Large intestine (tissue), 3 donors: ENCODE measurements at regions not wholly inside any gene's neighbourhood (a gene's known extent, or its start where the extent isn't known, plus 50 kb on each side); places are given as distances from the start of the nearest gene placed in this dataset.
"Not testable (repeated sequence)": the region's sequence is repeated elsewhere in the genome, so short reads cannot be mapped to it uniquely, and the experiment has no call there.

Source experiments
- DNase-seq, 2 donors: peaks; one replicate each; pipeline versions ENCODE4 v3.0.0 to v3.0.0-alpha.2; 2013
- H3K27ac ChIP-seq: one replicate; pipeline ENCODE4 v1.5.1; 2013; ENCODE audit warnings: low read length
- H3K27me3 ChIP-seq: 2 replicates; pipeline ENCODE4 v1.6.1; 2013; ENCODE audit warnings: low read length; ENCODE audit not compliant: control insufficient read depth, insufficient read depth
- H3K36me3 ChIP-seq: 2 replicates; pipeline ENCODE4 v1.6.1; 2013; ENCODE audit warnings: low read length; ENCODE audit not compliant: control insufficient read depth, insufficient read depth
- H3K4me1 ChIP-seq: one replicate; pipeline ENCODE4 v1.6.1; 2013; ENCODE audit warnings: low read length; ENCODE audit not compliant: control insufficient read depth, insufficient read depth
- H3K4me3 ChIP-seq: one replicate; pipeline ENCODE4 v1.5.1; 2013; ENCODE audit warnings: low read length
- H3K9me3 ChIP-seq: one replicate; pipeline ENCODE4 v1.6.1; 2013; ENCODE audit warnings: mild to moderate bottlenecking, low read depth, low read length, moderate library complexity; ENCODE audit not compliant: control insufficient read depth
- WGBS: methylation state at CpG from one replicate; pipeline ENCODE4 v1.1.5; 2013; ENCODE audit warnings: low lambda C conversion rate; ENCODE audit not compliant: insufficient coverage; 5-methylcytosine and 5-hydroxymethylcytosine counted together

GRCh38 chr2:176569574-176569973 is 300.3 kb downstream of the MTX2 start:
- Histone ChIP-seq H3K36me3 (no peaks in the 10 kb centered on the region), H3K9me3 (no peaks in the 10 kb centered on the region), H3K4me1 (no peaks in the 10 kb centered on the region), H3K27me3 (peaks cover 26% of the 10 kb centered on the region), H3K27ac (no peak overlapping the region), H3K4me3 (no peak overlapping the region)
- no peak for DNase-seq
- WGBS = no CpG with 5 or more reads among the region's 3 CpGs

DNA sequence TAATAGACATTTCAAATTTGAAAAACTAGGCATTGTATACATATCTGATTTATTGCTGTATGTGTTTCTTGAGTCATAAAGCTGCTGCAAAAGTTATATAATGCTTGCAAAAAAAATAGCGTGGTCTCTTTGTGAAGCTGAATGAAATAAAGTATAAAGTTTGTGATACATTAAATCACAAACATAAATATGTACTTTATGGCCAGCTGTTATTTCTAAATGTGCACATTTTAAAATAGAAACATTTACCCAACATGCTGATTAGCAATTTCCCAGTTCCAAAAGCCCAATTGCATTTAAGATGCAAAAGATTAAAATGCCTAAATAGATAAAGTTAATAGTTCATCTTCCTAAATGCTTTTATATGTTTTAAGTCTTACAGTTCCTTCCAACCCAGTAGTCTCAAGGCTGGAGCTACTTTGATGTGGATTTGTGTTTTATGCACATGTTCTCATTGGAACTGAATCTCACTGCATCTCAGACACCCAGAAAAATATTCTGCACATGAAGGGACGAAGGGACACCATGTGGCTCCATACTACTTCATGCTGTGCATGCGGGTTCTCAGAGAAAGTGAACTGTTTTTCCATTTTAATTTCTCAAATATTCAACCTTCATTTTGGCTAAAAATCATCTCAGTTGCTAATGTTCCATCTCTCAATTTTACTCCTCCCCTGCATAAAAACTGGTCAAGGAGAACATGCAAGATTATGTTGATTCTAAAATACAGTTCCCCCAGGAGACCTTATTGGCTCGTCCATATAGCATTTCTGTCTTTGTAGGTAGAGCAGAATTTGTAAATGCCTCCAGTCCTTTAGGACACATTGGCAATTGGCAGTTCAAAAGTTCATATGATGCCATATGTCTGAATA is 304.6 kb downstream of the MTX2 start:
- Histone ChIP-seq H3K4me3 (no peak overlapping the region), H3K36me3 (no peaks in the 10 kb centered on the region), H3K4me1 (no peaks in the 10 kb centered on the region), H3K9me3 (no peaks in the 10 kb centered on the region), H3K27me3 (peaks cover 11% of the 10 kb centered on the region), H3K27ac (no peak overlapping the region)
- WGBS = 100% methylated on average over 1 of the region's 4 CpGs
- DNase-seq = no peak

DNA sequence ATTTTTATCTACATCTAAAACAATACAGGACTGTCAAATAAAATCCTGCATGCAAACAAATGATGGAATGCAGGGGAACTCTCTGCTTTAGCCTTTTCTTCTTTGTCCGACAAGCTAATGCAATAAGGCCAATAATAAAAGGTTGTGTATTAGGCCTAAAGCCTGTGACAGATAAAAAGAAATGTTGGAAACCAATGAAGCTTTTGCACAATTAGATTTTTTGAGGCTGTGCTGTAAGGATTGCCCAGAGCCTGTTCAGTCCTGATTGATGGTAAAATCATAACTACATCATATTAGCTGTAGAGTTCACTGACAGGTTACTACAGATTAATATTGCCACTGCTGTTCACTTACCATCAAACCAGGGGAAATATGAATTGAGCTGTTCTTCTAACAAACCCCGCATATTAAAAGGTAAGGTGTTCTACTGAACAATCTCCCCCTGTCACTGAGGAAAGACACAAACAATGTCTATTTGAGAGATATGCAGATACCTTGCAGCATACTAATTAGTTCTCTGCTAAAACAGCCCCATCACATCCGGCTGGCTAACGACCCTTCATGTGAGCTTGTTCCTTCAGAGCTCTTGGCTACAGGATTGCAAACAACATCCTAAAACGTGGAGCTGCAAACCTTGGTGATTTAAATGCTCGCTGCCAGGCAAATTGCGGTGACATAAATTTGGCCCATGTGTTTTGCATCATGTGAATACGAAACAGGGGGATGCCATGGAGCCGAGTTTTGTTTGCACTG is 305.4 kb downstream of the MTX2 start:
- Histone ChIP-seq H3K27me3 (peaks cover 9% of the 10 kb centered on the region), H3K27ac (no peak overlapping the region), H3K36me3 (no peaks in the 10 kb centered on the region), H3K9me3 (no peaks in the 10 kb centered on the region), H3K4me3 (no peak overlapping the region), H3K4me1 (no peaks in the 10 kb centered on the region)
- WGBS = 93% methylated on average over 3 of the region's 9 CpGs
- no peak for DNase-seq

DNA sequence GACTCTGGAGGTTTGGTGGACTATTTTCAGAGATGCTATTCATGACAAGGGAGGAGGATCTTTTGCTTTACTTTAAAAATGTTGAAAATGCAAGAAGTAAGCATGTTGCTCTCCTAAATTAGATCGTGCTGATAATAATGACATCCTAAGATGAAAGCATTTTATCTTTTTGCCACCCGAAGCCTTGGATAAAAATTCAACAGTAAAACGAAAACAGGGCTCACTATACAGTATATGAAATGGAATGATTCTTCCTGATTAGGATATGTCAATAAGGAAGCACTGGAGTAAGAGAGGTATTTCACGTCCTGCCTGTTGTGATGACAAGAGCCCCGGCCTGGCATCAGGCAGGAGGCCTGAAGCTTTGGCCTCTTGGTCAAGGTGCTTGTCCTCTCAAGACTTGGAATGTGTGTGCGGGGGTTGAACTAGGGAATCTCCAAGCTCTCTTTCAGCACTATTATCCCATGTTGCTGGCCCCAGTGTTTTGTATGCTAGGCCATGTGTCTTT is 306.0 kb downstream of the MTX2 start:
- H3K9me3 ChIP-seq = no peaks in the 10 kb centered on the region
- peaks cover 7% of the 10 kb centered on the region for H3K27me3 ChIP-seq
- no peak for DNase-seq
- no peaks in the 10 kb centered on the region for H3K36me3 ChIP-seq
- no peaks in the 10 kb centered on the region for H3K4me1 ChIP-seq
- peak overlapping the region; percentile 11 for H3K27ac ChIP-seq
- no peak overlapping the region for H3K4me3 ChIP-seq
- WGBS = 90% methylated on average over 2 of the region's 6 CpGs

GRCh38 chr2:176577054-176577453 is 307.8 kb downstream of the MTX2 start:
- Histone ChIP-seq H3K27ac (no peak overlapping the region), H3K27me3 (peaks cover 4% of the 10 kb centered on the region), H3K4me1 (no peaks in the 10 kb centered on the region), H3K9me3 (no peaks in the 10 kb centered on the region), H3K36me3 (no peaks in the 10 kb centered on the region), H3K4me3 (no peak overlapping the region)
- no peak for DNase-seq
- WGBS = no CpG with 5 or more reads among the region's 1 CpG

- H3K9me3 ChIP-seq, H3K4me3 ChIP-seq, H3K27ac ChIP-seq, H3K36me3 ChIP-seq, H3K4me1 ChIP-seq, DNase-seq, H3K27me3 ChIP-seq: not testable (repeated sequence)
- no CpG with 5 or more reads among the region's 4 CpGs for WGBS
Measured at GRCh38 chr2:176578292-176578691, 309.1 kb downstream of the MTX2 start.

- no peaks in the 10 kb centered on the region for H3K4me1 ChIP-seq
- no peaks in the 10 kb centered on the region for H3K9me3 ChIP-seq
- 76% methylated on average over 5 of the region's 6 CpGs for WGBS
- no peak overlapping the region for H3K4me3 ChIP-seq
- H3K27me3 ChIP-seq = peaks cover 5% of the 10 kb centered on the region
- H3K36me3 ChIP-seq = no peaks in the 10 kb centered on the region
- H3K27ac ChIP-seq = no peak overlapping the region
- DNase-seq = peak in 1 of 2 donors; percentile 30
Measured at GRCh38 chr2:176579608-176580007, 310.4 kb downstream of the MTX2 start.

DNA sequence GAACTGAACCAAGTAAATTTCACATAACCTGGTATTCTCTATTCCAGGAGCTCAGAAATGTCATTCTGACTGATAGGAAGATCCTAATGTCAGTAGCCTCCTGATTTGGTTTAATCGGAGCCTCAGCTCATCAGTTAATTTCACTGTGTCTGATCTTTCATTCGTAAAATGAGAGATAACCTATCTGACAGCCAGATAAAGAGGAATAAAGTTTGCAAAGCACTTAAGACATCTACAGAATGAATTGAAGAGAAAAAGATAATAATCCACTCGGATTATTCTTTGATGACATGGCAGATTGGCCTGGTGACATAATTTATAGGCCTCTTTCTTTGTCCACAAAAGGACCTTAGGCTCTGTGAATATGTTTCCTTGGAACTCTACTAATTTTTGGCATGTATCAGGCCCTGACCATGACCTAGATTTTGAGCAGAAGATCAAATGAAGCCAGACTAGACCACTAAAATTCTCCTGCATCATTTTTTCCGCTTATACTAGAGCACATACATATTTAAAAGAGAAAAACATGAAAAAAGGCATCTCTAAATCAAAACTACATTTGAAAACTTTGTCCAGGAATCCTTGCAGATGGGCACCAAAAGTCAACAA is 312.4 kb downstream of the MTX2 start:
- 65% methylated on average over 3 of the region's 4 CpGs for WGBS
- no peak for DNase-seq
- Histone ChIP-seq H3K9me3 (no peaks in the 10 kb centered on the region), H3K4me1 (no peaks in the 10 kb centered on the region), H3K27ac (no peak overlapping the region), H3K4me3 (no peak overlapping the region), H3K27me3 (peaks cover 2% of the 10 kb centered on the region), H3K36me3 (no peaks in the 10 kb centered on the region)

GRCh38 chr2:176582176-176582575 is 312.9 kb downstream of the MTX2 start:
- no peaks in the 10 kb centered on the region for H3K36me3 ChIP-seq
- H3K27me3 ChIP-seq = peaks cover 2% of the 10 kb centered on the region
- H3K4me1 ChIP-seq = no peaks in the 10 kb centered on the region
- no peak for DNase-seq
- no peaks in the 10 kb centered on the region for H3K9me3 ChIP-seq
- 20% methylated on average over 1 of the region's 2 CpGs for WGBS
- H3K27ac ChIP-seq = no peak overlapping the region
- H3K4me3 ChIP-seq = no peak overlapping the region

GRCh38 chr2:176582990-176583481 is 313.8 kb downstream of the MTX2 start:
- Histone ChIP-seq H3K4me3 (no peak overlapping the region), H3K4me1 (no peaks in the 10 kb centered on the region), H3K9me3 (no peaks in the 10 kb centered on the region), H3K27ac (no peak overlapping the region), H3K27me3 (peaks cover 2% of the 10 kb centered on the region), H3K36me3 (no peaks in the 10 kb centered on the region)
- DNase-seq = no peak
- WGBS = no CpG with 5 or more reads among the region's 2 CpGs
